ENCODE measurements at regions not wholly inside any gene's neighbourhood (a gene's known extent, or its start where the extent isn't known, plus 50 kb on each side); places are given as distances from the start of the nearest gene placed in this dataset.
A peak's percentile ranks its signal among the peaks of the same experiment; 100 is the strongest.

- no peak overlapping the region for H3K27ac ChIP-seq
- TF ChIP-seq CTCF (conservative IDR thresholded peaks at IDR 0.05): no peak
These were observed 130.4 kb upstream of the ETS2 start for GRCh38 chr21:38675182-38675824.

- TF ChIP-seq CTCF (conservative IDR thresholded peaks at IDR 0.05): no peak
- H3K27ac ChIP-seq: no peak overlapping the region
These were observed 126.9 kb upstream of the ETS2 start for GRCh38 chr21:38678827-38679226.

- H3K27ac ChIP-seq: no peak overlapping the region
- TF ChIP-seq CTCF (conservative IDR thresholded peaks at IDR 0.05): no peak
These were observed 126.2 kb upstream of the ETS2 start for GRCh38 chr21:38679534-38679933.

GRCh38 chr21:38680401-38680800, 125.3 kb upstream of the ETS2 start:
- H3K27ac ChIP-seq: no peak overlapping the region
- no peak for TF ChIP-seq CTCF (conservative IDR thresholded peaks at IDR 0.05)

GRCh38 chr21:38683222-38683621, 122.5 kb upstream of the ETS2 start:
- no peak overlapping the region for H3K27ac ChIP-seq
- no peak for TF ChIP-seq CTCF (conservative IDR thresholded peaks at IDR 0.05)

GRCh38 chr21:38688068-38688467, 117.7 kb upstream of the ETS2 start:
- no peak for TF ChIP-seq CTCF (conservative IDR thresholded peaks at IDR 0.05)
- H3K27ac ChIP-seq: no peak overlapping the region

GRCh38 chr21:38691631-38692030, 114.1 kb upstream of the ETS2 start:
- TF ChIP-seq CTCF (conservative IDR thresholded peaks at IDR 0.05): no peak
- peak overlapping the region; percentile 29 for H3K27ac ChIP-seq
